ENCODE measurements at regions not wholly inside any gene's neighbourhood (a gene's known extent, or its start where the extent isn't known, plus 50 kb on each side); places are given as distances from the start of the nearest gene placed in this dataset.

- no peaks in the 10 kb centered on the region for H3K36me3 Mint-ChIP-seq
- peaks cover 2% of the 10 kb centered on the region for H3K9me3 Mint-ChIP-seq
- DNase-seq = no peak
- CTCF ChIA-PET = no interaction called here
- no peak overlapping the region for H3K4me3 Mint-ChIP-seq
- no peak overlapping the region for H3K27ac Mint-ChIP-seq
- H3K4me1 Mint-ChIP-seq = no peaks in the 10 kb centered on the region
- H3K27me3 Mint-ChIP-seq = no peaks in the 10 kb centered on the region
Measured at GRCh38 chr13:31461923-31462322, 262.1 kb downstream of the B3GLCT start.

GRCh38 chr13:31462766-31463165 lies 263.0 kb downstream of the B3GLCT start:
- H3K36me3 Mint-ChIP-seq = no peaks in the 10 kb centered on the region
- H3K9me3 Mint-ChIP-seq = peaks cover 2% of the 10 kb centered on the region
- H3K27me3 Mint-ChIP-seq = no peaks in the 10 kb centered on the region
- H3K4me3 Mint-ChIP-seq = no peak overlapping the region
- H3K4me1 Mint-ChIP-seq = no peaks in the 10 kb centered on the region
- no peak for DNase-seq
- CTCF ChIA-PET = no interaction called here
- H3K27ac Mint-ChIP-seq = no peak overlapping the region

- H3K9me3 Mint-ChIP-seq = peaks cover 2% of the 10 kb centered on the region
- H3K36me3 Mint-ChIP-seq = no peaks in the 10 kb centered on the region
- CTCF ChIA-PET = no interaction called here
- no peak for DNase-seq
- no peak overlapping the region for H3K27ac Mint-ChIP-seq
- no peaks in the 10 kb centered on the region for H3K27me3 Mint-ChIP-seq
- no peak overlapping the region for H3K4me3 Mint-ChIP-seq
- no peaks in the 10 kb centered on the region for H3K4me1 Mint-ChIP-seq
Measured at GRCh38 chr13:31468114-31468902, 268.5 kb downstream of the B3GLCT start.

- Mint-ChIP-seq H3K36me3 (no peaks in the 10 kb centered on the region), H3K4me3 (no peak overlapping the region), H3K27me3 (no peaks in the 10 kb centered on the region), H3K9me3 (peaks cover 2% of the 10 kb centered on the region), H3K4me1 (no peaks in the 10 kb centered on the region), H3K27ac (no peak overlapping the region)
- CTCF ChIA-PET = no interaction called here
- DNase-seq = no peak
Measured at GRCh38 chr13:31469377-31469776, 269.6 kb downstream of the B3GLCT start.

GRCh38 chr13:31476266-31476665 lies 263.1 kb upstream of the RXFP2 start:
- Mint-ChIP-seq H3K4me1 (no peaks in the 10 kb centered on the region), H3K36me3 (no peaks in the 10 kb centered on the region), H3K9me3 (peaks cover 2% of the 10 kb centered on the region), H3K27ac (no peak overlapping the region), H3K27me3 (no peaks in the 10 kb centered on the region), H3K4me3 (no peak overlapping the region)
- CTCF ChIA-PET = no interaction called here
- DNase-seq = no peak

GRCh38 chr13:31476753-31477152 lies 262.6 kb upstream of the RXFP2 start:
- Mint-ChIP-seq H3K4me3 (no peak overlapping the region), H3K4me1 (no peaks in the 10 kb centered on the region), H3K36me3 (no peaks in the 10 kb centered on the region), H3K9me3 (peaks cover 2% of the 10 kb centered on the region), H3K27ac (no peak overlapping the region), H3K27me3 (no peaks in the 10 kb centered on the region)
- DNase-seq = no peak
- CTCF ChIA-PET = no interaction called here

- CTCF ChIA-PET = no interaction called here
- H3K27ac Mint-ChIP-seq = no peak overlapping the region
- H3K27me3 Mint-ChIP-seq = no peaks in the 10 kb centered on the region
- no peak for DNase-seq
- no peak overlapping the region for H3K4me3 Mint-ChIP-seq
- no peaks in the 10 kb centered on the region for H3K36me3 Mint-ChIP-seq
- no peaks in the 10 kb centered on the region for H3K4me1 Mint-ChIP-seq
- peaks cover 2% of the 10 kb centered on the region for H3K9me3 Mint-ChIP-seq
Measured at GRCh38 chr13:31477961-31478360, 261.4 kb upstream of the RXFP2 start.

- H3K27ac Mint-ChIP-seq = no peak overlapping the region
- no peaks in the 10 kb centered on the region for H3K4me1 Mint-ChIP-seq
- CTCF ChIA-PET = no interaction called here
- H3K27me3 Mint-ChIP-seq = no peaks in the 10 kb centered on the region
- no peak for DNase-seq
- H3K36me3 Mint-ChIP-seq = no peaks in the 10 kb centered on the region
- no peak overlapping the region for H3K4me3 Mint-ChIP-seq
- peaks cover under 1% of the 10 kb centered on the region for H3K9me3 Mint-ChIP-seq
Measured at GRCh38 chr13:31485183-31485582, 254.1 kb upstream of the RXFP2 start.

GRCh38 chr13:31485651-31486051 lies 253.7 kb upstream of the RXFP2 start:
- Mint-ChIP-seq H3K27me3 (no peaks in the 10 kb centered on the region), H3K9me3 (no peaks in the 10 kb centered on the region), H3K36me3 (no peaks in the 10 kb centered on the region), H3K27ac (no peak overlapping the region), H3K4me3 (no peak overlapping the region), H3K4me1 (no peaks in the 10 kb centered on the region)
- DNase-seq = no peak
- CTCF ChIA-PET = no interaction called here

GRCh38 chr13:31495336-31495735 lies 244.0 kb upstream of the RXFP2 start:
- Mint-ChIP-seq H3K4me1 (no peaks in the 10 kb centered on the region), H3K27ac (no peak overlapping the region), H3K4me3 (no peak overlapping the region), H3K27me3 (no peaks in the 10 kb centered on the region), H3K36me3 (no peaks in the 10 kb centered on the region), H3K9me3 (peaks cover 7% of the 10 kb centered on the region)
- no peak for DNase-seq
- CTCF ChIA-PET = no interaction called here

GRCh38 chr13:31499274-31499673 lies 240.1 kb upstream of the RXFP2 start:
- H3K4me1 Mint-ChIP-seq = no peaks in the 10 kb centered on the region
- no peak for DNase-seq
- H3K36me3 Mint-ChIP-seq = no peaks in the 10 kb centered on the region
- H3K4me3 Mint-ChIP-seq = no peak overlapping the region
- no peaks in the 10 kb centered on the region for H3K27me3 Mint-ChIP-seq
- H3K27ac Mint-ChIP-seq = no peak overlapping the region
- H3K9me3 Mint-ChIP-seq = peaks cover 7% of the 10 kb centered on the region
- CTCF ChIA-PET = interaction anchor here (0.8 kb wide), 1 partner anchor 242 kb away, joined by 4 read pairs; no protein-coding TSS in a partner anchor

- Mint-ChIP-seq H3K4me1 (no peaks in the 10 kb centered on the region), H3K27ac (no peak overlapping the region), H3K4me3 (no peak overlapping the region), H3K36me3 (no peaks in the 10 kb centered on the region), H3K9me3 (peaks cover 5% of the 10 kb centered on the region), H3K27me3 (no peaks in the 10 kb centered on the region)
- DNase-seq = no peak
- CTCF ChIA-PET = no interaction called here
Measured at GRCh38 chr13:31503626-31504025, 235.7 kb upstream of the RXFP2 start.

- no peak overlapping the region for H3K4me3 Mint-ChIP-seq
- CTCF ChIA-PET = no interaction called here
- DNase-seq = no peak
- no peaks in the 10 kb centered on the region for H3K9me3 Mint-ChIP-seq
- no peaks in the 10 kb centered on the region for H3K27me3 Mint-ChIP-seq
- H3K4me1 Mint-ChIP-seq = no peaks in the 10 kb centered on the region
- H3K27ac Mint-ChIP-seq = no peak overlapping the region
- no peaks in the 10 kb centered on the region for H3K36me3 Mint-ChIP-seq
Measured at GRCh38 chr13:31504918-31505317, 234.4 kb upstream of the RXFP2 start.

- Mint-ChIP-seq H3K27ac (no peak overlapping the region), H3K4me1 (no peaks in the 10 kb centered on the region), H3K36me3 (no peaks in the 10 kb centered on the region), H3K27me3 (no peaks in the 10 kb centered on the region), H3K9me3 (no peaks in the 10 kb centered on the region), H3K4me3 (no peak overlapping the region)
- DNase-seq = no peak
- CTCF ChIA-PET = no interaction called here
Measured at GRCh38 chr13:31512331-31512730, 227.0 kb upstream of the RXFP2 start.

GRCh38 chr13:31514932-31515331 lies 224.4 kb upstream of the RXFP2 start:
- CTCF ChIA-PET = no interaction called here
- H3K27ac Mint-ChIP-seq = no peak overlapping the region
- no peak overlapping the region for H3K4me3 Mint-ChIP-seq
- no peaks in the 10 kb centered on the region for H3K9me3 Mint-ChIP-seq
- no peaks in the 10 kb centered on the region for H3K27me3 Mint-ChIP-seq
- no peak for DNase-seq
- no peaks in the 10 kb centered on the region for H3K4me1 Mint-ChIP-seq
- no peaks in the 10 kb centered on the region for H3K36me3 Mint-ChIP-seq

- Mint-ChIP-seq H3K9me3 (no peaks in the 10 kb centered on the region), H3K4me3 (no peak overlapping the region), H3K27me3 (no peaks in the 10 kb centered on the region), H3K27ac (no peak overlapping the region), H3K36me3 (no peaks in the 10 kb centered on the region), H3K4me1 (no peaks in the 10 kb centered on the region)
- CTCF ChIA-PET = no interaction called here
- DNase-seq = no peak
Measured at GRCh38 chr13:31515427-31515826, 223.9 kb upstream of the RXFP2 start.

Data from activated naive CD4-positive, alpha-beta T cell treated with anti-CD3 and anti-CD28 coated beads, Interleukin-2, amount 10 ng/mL, durations not matched to agents 7 days and 5 days (primary cell).